ENCODE measurements at regions not wholly inside any gene's neighbourhood (a gene's known extent, or its start where the extent isn't known, plus 50 kb on each side); places are given as distances from the start of the nearest gene placed in this dataset.

GRCh38 chr2:191512874-191513273, 165.1 kb upstream of the NABP1 start:
- 100% methylated on average over 1 of the region's 3 CpGs for WGBS (ENCODE audit: insufficient coverage)
- ChIA-PET POLR2A (no interaction called here), CTCF (interaction anchor here (0.8 kb wide), 1 partner anchor 26 kb away, joined by 4 read pairs; no protein-coding TSS in a partner anchor)
- Histone ChIP-seq H3K4me3 (ENCODE audit: control insufficient read depth in 1 of 7, extremely low read depth in 1 of 7, insufficient read depth in 4 of 7, low read depth in 2 of 7, low read length in 6 of 7) (no peak overlapping the region), H3K27me3 (replicated peaks in 2 of 5; ENCODE audit: control insufficient read depth in 4 of 5, insufficient read depth in 5 of 5, low read length in 4 of 5) (no peaks in the 10 kb centered on the region), H3K9me3 (ENCODE audit: control extremely low read depth in 1 of 5, control insufficient read depth in 4 of 5, insufficient read depth in 2 of 5, low read depth in 1 of 5, low read length in 4 of 5) (peaks cover 0 to 3% (median 0%) of the 10 kb centered on the region in 5 experiments), H3K4me1 (ENCODE audit: control extremely low read depth in 1 of 4, control insufficient read depth in 4 of 4, insufficient read depth in 4 of 4, low read length in 3 of 4) (no peaks in the 10 kb centered on the region), H3K27ac (ENCODE audit: insufficient read depth in 1 of 2, low read depth in 1 of 2, low read length in 2 of 2, poor library complexity in 1 of 2, severe bottlenecking in 2 of 2) (no peak overlapping the region), H3K36me3 (ENCODE audit: control insufficient read depth in 4 of 4, insufficient read depth in 4 of 4, low read length in 3 of 4) (no peaks in the 10 kb centered on the region)
- DNase-seq, result no peak

- H3K27me3 ChIP-seq (replicated peaks in 2 of 5; ENCODE audit: control insufficient read depth in 4 of 5, insufficient read depth in 5 of 5, low read length in 4 of 5), result no peaks in the 10 kb centered on the region
- ChIA-PET CTCF (interaction anchor here (1.3 to 2.5 kb wide), 3 partner anchors 11 to 350 kb away, joined by 3 to 8 read pairs (median 6); no protein-coding TSS in a partner anchor), POLR2A (no interaction called here)
- DNase-seq, result peak in 1 of 3 donors; percentile 6
- no peak overlapping the region for H3K4me3 ChIP-seq (ENCODE audit: control insufficient read depth in 1 of 7, extremely low read depth in 1 of 7, insufficient read depth in 4 of 7, low read depth in 2 of 7, low read length in 6 of 7)
- no peak overlapping the region for H3K27ac ChIP-seq (ENCODE audit: insufficient read depth in 1 of 2, low read depth in 1 of 2, low read length in 2 of 2, poor library complexity in 1 of 2, severe bottlenecking in 2 of 2)
- H3K9me3 ChIP-seq (ENCODE audit: control extremely low read depth in 1 of 5, control insufficient read depth in 4 of 5, insufficient read depth in 2 of 5, low read depth in 1 of 5, low read length in 4 of 5), result no peaks in the 10 kb centered on the region
- WGBS (ENCODE audit: insufficient coverage), result 0% methylated on average over 3 of the region's 4 CpGs
- H3K36me3 ChIP-seq (ENCODE audit: control insufficient read depth in 4 of 4, insufficient read depth in 4 of 4, low read length in 3 of 4), result no peaks in the 10 kb centered on the region
- H3K4me1 ChIP-seq (ENCODE audit: control extremely low read depth in 1 of 4, control insufficient read depth in 4 of 4, insufficient read depth in 4 of 4, low read length in 3 of 4), result no peaks in the 10 kb centered on the region
Observed at GRCh38 chr2:191514613-191515012, 163.3 kb upstream of the NABP1 start.

GRCh38 chr2:191515551-191515950, 162.4 kb upstream of the NABP1 start:
- H3K27ac ChIP-seq (ENCODE audit: insufficient read depth in 1 of 2, low read depth in 1 of 2, low read length in 2 of 2, poor library complexity in 1 of 2, severe bottlenecking in 2 of 2), result no peak overlapping the region
- 100% methylated on average over 1 of the region's 3 CpGs for WGBS (ENCODE audit: insufficient coverage)
- POLR2A ChIA-PET, result no interaction called here

GRCh38 chr2:191516260-191516659, 161.7 kb upstream of the NABP1 start:
- CTCF ChIA-PET, result interaction anchor here (1.1 to 2.5 kb wide), 3 partner anchors 9 to 298 kb away, joined by 3 to 8 read pairs (median 6); no protein-coding TSS in a partner anchor
- POLR2A ChIA-PET, result no interaction called here
- H3K4me1 ChIP-seq (ENCODE audit: control extremely low read depth in 1 of 4, control insufficient read depth in 4 of 4, insufficient read depth in 4 of 4, low read length in 3 of 4), result no peaks in the 10 kb centered on the region
- H3K9me3 ChIP-seq (ENCODE audit: control extremely low read depth in 1 of 5, control insufficient read depth in 4 of 5, insufficient read depth in 2 of 5, low read depth in 1 of 5, low read length in 4 of 5), result no peaks in the 10 kb centered on the region
- H3K27me3 ChIP-seq (replicated peaks in 2 of 5; ENCODE audit: control insufficient read depth in 4 of 5, insufficient read depth in 5 of 5, low read length in 4 of 5), result no peaks in the 10 kb centered on the region
- WGBS (ENCODE audit: insufficient coverage), result 100% methylated on average over 4 of the region's 4 CpGs
- DNase-seq, result no peak
- H3K36me3 ChIP-seq (ENCODE audit: control insufficient read depth in 4 of 4, insufficient read depth in 4 of 4, low read length in 3 of 4), result no peaks in the 10 kb centered on the region
- H3K27ac ChIP-seq (ENCODE audit: insufficient read depth in 1 of 2, low read depth in 1 of 2, low read length in 2 of 2, poor library complexity in 1 of 2, severe bottlenecking in 2 of 2), result no peak overlapping the region
- H3K4me3 ChIP-seq (ENCODE audit: control insufficient read depth in 1 of 7, extremely low read depth in 1 of 7, insufficient read depth in 4 of 7, low read depth in 2 of 7, low read length in 6 of 7), result no peak overlapping the region

More at GRCh38 chr2:191515551-191515950, 162.4 kb upstream of the NABP1 start:
- no peak overlapping the region for H3K4me3 ChIP-seq (ENCODE audit: control insufficient read depth in 1 of 7, extremely low read depth in 1 of 7, insufficient read depth in 4 of 7, low read depth in 2 of 7, low read length in 6 of 7)
- no peaks in the 10 kb centered on the region for H3K36me3 ChIP-seq (ENCODE audit: control insufficient read depth in 4 of 4, insufficient read depth in 4 of 4, low read length in 3 of 4)
- H3K27me3 ChIP-seq (replicated peaks in 2 of 5; ENCODE audit: control insufficient read depth in 4 of 5, insufficient read depth in 5 of 5, low read length in 4 of 5), result no peaks in the 10 kb centered on the region
- H3K9me3 ChIP-seq (ENCODE audit: control extremely low read depth in 1 of 5, control insufficient read depth in 4 of 5, insufficient read depth in 2 of 5, low read depth in 1 of 5, low read length in 4 of 5), result no peaks in the 10 kb centered on the region
- no peaks in the 10 kb centered on the region for H3K4me1 ChIP-seq (ENCODE audit: control extremely low read depth in 1 of 4, control insufficient read depth in 4 of 4, insufficient read depth in 4 of 4, low read length in 3 of 4)
- CTCF ChIA-PET, result interaction anchor here (1.4 to 2.5 kb wide), 2 partner anchors 10 to 14 kb away, joined by 6 to 8 read pairs; no protein-coding TSS in a partner anchor
- DNase-seq, result no peak

- Histone ChIP-seq H3K4me3 (ENCODE audit: control insufficient read depth in 1 of 7, extremely low read depth in 1 of 7, insufficient read depth in 4 of 7, low read depth in 2 of 7, low read length in 6 of 7) (no peak overlapping the region), H3K27me3 (replicated peaks in 2 of 5; ENCODE audit: control insufficient read depth in 4 of 5, insufficient read depth in 5 of 5, low read length in 4 of 5) (no peaks in the 10 kb centered on the region), H3K36me3 (ENCODE audit: control insufficient read depth in 4 of 4, insufficient read depth in 4 of 4, low read length in 3 of 4) (no peaks in the 10 kb centered on the region), H3K9me3 (ENCODE audit: control extremely low read depth in 1 of 5, control insufficient read depth in 4 of 5, insufficient read depth in 2 of 5, low read depth in 1 of 5, low read length in 4 of 5) (no peaks in the 10 kb centered on the region), H3K27ac (ENCODE audit: insufficient read depth in 1 of 2, low read depth in 1 of 2, low read length in 2 of 2, poor library complexity in 1 of 2, severe bottlenecking in 2 of 2) (no peak overlapping the region), H3K4me1 (ENCODE audit: control extremely low read depth in 1 of 4, control insufficient read depth in 4 of 4, insufficient read depth in 4 of 4, low read length in 3 of 4) (no peaks in the 10 kb centered on the region)
- CTCF ChIA-PET, result interaction anchor here (0.9 to 2.3 kb wide), 19 partner anchors 8 to 469 kb away, joined by 3 to 15 read pairs (median 4); no protein-coding TSS in a partner anchor
- WGBS (ENCODE audit: insufficient coverage), result no CpG with 5 or more reads among the region's 1 CpG
- POLR2A ChIA-PET, result no interaction called here
- DNase-seq, result peak; percentile 29 to 59 (median 46)
Observed at GRCh38 chr2:191521608-191522208, 156.2 kb upstream of the NABP1 start.

- no peaks in the 10 kb centered on the region for H3K9me3 ChIP-seq (ENCODE audit: control extremely low read depth in 1 of 5, control insufficient read depth in 4 of 5, insufficient read depth in 2 of 5, low read depth in 1 of 5, low read length in 4 of 5)
- 99% methylated on average over 7 of the region's 7 CpGs for WGBS (ENCODE audit: insufficient coverage)
- H3K27me3 ChIP-seq (replicated peaks in 2 of 5; ENCODE audit: control insufficient read depth in 4 of 5, insufficient read depth in 5 of 5, low read length in 4 of 5), result no peaks in the 10 kb centered on the region
- no peak overlapping the region for H3K27ac ChIP-seq (ENCODE audit: insufficient read depth in 1 of 2, low read depth in 1 of 2, low read length in 2 of 2, poor library complexity in 1 of 2, severe bottlenecking in 2 of 2)
- no peaks in the 10 kb centered on the region for H3K36me3 ChIP-seq (ENCODE audit: control insufficient read depth in 4 of 4, insufficient read depth in 4 of 4, low read length in 3 of 4)
- DNase-seq, result no peak
- no peaks in the 10 kb centered on the region for H3K4me1 ChIP-seq (ENCODE audit: control extremely low read depth in 1 of 4, control insufficient read depth in 4 of 4, insufficient read depth in 4 of 4, low read length in 3 of 4)
- POLR2A ChIA-PET, result no interaction called here
- H3K4me3 ChIP-seq (ENCODE audit: control insufficient read depth in 1 of 7, extremely low read depth in 1 of 7, insufficient read depth in 4 of 7, low read depth in 2 of 7, low read length in 6 of 7), result no peak overlapping the region
- CTCF ChIA-PET, result interaction anchor here (0.6 to 3.5 kb wide), 12 partner anchors 8 to 470 kb away, joined by 3 to 25 read pairs (median 4); no protein-coding TSS in a partner anchor
Observed at GRCh38 chr2:191522478-191523120, 155.3 kb upstream of the NABP1 start.

- Histone ChIP-seq H3K27me3 (replicated peaks in 2 of 5; ENCODE audit: control insufficient read depth in 4 of 5, insufficient read depth in 5 of 5, low read length in 4 of 5) (no peaks in the 10 kb centered on the region), H3K36me3 (ENCODE audit: control insufficient read depth in 4 of 4, insufficient read depth in 4 of 4, low read length in 3 of 4) (no peaks in the 10 kb centered on the region), H3K4me3 (ENCODE audit: control insufficient read depth in 1 of 7, extremely low read depth in 1 of 7, insufficient read depth in 4 of 7, low read depth in 2 of 7, low read length in 6 of 7) (no peak overlapping the region), H3K4me1 (ENCODE audit: control extremely low read depth in 1 of 4, control insufficient read depth in 4 of 4, insufficient read depth in 4 of 4, low read length in 3 of 4) (no peaks in the 10 kb centered on the region), H3K27ac (ENCODE audit: insufficient read depth in 1 of 2, low read depth in 1 of 2, low read length in 2 of 2, poor library complexity in 1 of 2, severe bottlenecking in 2 of 2) (no peak overlapping the region), H3K9me3 (ENCODE audit: control extremely low read depth in 1 of 5, control insufficient read depth in 4 of 5, insufficient read depth in 2 of 5, low read depth in 1 of 5, low read length in 4 of 5) (no peaks in the 10 kb centered on the region)
- peak in 2 of 3 donors; percentile 12 to 24 for DNase-seq
- WGBS (ENCODE audit: insufficient coverage), result no CpG with 5 or more reads among the region's 1 CpG
- ChIA-PET POLR2A (no interaction called here), CTCF (interaction anchor here (0.9 to 3.5 kb wide), 5 partner anchors 11 to 474 kb away, joined by 3 to 25 read pairs (median 4); no protein-coding TSS in a partner anchor)
Observed at GRCh38 chr2:191526091-191526490, 151.8 kb upstream of the NABP1 start.

Measured in common myeloid progenitor, CD34-positive (primary cell).